WERI-Rb-1 (cell line): ENCODE measurements at regions not wholly inside any gene's neighbourhood (a gene's known extent, or its start where the extent isn't known, plus 50 kb on each side); places are given as distances from the start of the nearest gene placed in this dataset.
"Not testable (repeated sequence)": the region's sequence is repeated elsewhere in the genome, so short reads cannot be mapped to it uniquely, and the experiment has no call there.

Source experiments
- DNase-seq: peaks from one replicate; pipeline ENCODE4 v3.0.0-alpha.2; 2020
- H3K27ac ChIP-seq: fragments of 250-450 bp; sonication (Bioruptor Pico); 2 replicates; pipeline ENCODE4 v1.5.1; 2020; ENCODE audit warnings: mild to moderate bottlenecking, moderate library complexity
- H3K27me3 ChIP-seq: fragments of 250-450 bp; sonication (Bioruptor Pico); 2 replicates; pipeline ENCODE4 v1.5.1; 2021; ENCODE audit warnings: mild to moderate bottlenecking, low read depth, moderate library complexity; ENCODE audit not compliant: insufficient read depth, severe bottlenecking
- H3K36me3 ChIP-seq: fragments of 250-450 bp; sonication (Bioruptor Pico); 2 replicates; pipeline ENCODE4 v1.5.1; 2020; ENCODE audit warnings: mild to moderate bottlenecking, moderate library complexity
- H3K4me3 ChIP-seq: 2 replicates; pipeline ENCODE4 v1.5.1; 2011; ENCODE audit warnings: low read depth, mild to moderate bottlenecking, control low read depth, low read length
- H3K9me3 ChIP-seq: fragments of 250-450 bp; sonication (Bioruptor Pico); 2 replicates; pipeline ENCODE4 v1.5.1; 2021; ENCODE audit warnings: mild to moderate bottlenecking, moderate library complexity; ENCODE audit not compliant: severe bottlenecking
- TF ChIP-seq, protein P1 (sequence below): IDR thresholded peaks from 2 replicates; pipeline ENCODE4 v1.5.1; 2011; ENCODE audit warnings: low read depth, mild to moderate bottlenecking, control low read depth, inconsistent platforms, low read length

DNA sequence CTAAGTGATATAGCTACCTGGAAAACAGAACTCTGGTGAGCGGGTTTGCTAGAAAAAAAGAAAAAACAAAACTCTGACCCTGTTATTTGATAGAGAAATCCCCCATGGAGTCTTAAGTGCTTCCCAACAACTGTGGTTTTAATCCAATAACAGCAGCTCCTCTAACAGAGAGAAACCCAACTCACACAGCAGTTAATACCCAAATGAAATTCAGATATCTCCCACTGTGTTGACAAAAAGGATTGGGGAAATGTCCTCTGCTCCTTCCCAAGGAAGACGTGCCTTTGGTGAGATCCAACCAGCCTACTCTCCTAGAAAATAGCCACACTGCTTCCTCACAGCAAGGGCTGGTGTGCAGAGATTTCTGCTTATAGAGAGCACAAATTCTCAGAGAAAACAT is 200.4 kb upstream of the FBXL4 start:
- Histone ChIP-seq H3K9me3 (no peaks in the 10 kb centered on the region), H3K27ac (no peak overlapping the region), H3K27me3 (no peaks in the 10 kb centered on the region), H3K4me3 (no peak overlapping the region), H3K36me3 (no peaks in the 10 kb centered on the region)
- TF ChIP-seq, protein P1, sequence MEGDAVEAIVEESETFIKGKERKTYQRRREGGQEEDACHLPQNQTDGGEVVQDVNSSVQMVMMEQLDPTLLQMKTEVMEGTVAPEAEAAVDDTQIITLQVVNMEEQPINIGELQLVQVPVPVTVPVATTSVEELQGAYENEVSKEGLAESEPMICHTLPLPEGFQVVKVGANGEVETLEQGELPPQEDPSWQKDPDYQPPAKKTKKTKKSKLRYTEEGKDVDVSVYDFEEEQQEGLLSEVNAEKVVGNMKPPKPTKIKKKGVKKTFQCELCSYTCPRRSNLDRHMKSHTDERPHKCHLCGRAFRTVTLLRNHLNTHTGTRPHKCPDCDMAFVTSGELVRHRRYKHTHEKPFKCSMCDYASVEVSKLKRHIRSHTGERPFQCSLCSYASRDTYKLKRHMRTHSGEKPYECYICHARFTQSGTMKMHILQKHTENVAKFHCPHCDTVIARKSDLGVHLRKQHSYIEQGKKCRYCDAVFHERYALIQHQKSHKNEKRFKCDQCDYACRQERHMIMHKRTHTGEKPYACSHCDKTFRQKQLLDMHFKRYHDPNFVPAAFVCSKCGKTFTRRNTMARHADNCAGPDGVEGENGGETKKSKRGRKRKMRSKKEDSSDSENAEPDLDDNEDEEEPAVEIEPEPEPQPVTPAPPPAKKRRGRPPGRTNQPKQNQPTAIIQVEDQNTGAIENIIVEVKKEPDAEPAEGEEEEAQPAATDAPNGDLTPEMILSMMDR = no peak
- no peak for DNase-seq

DNA sequence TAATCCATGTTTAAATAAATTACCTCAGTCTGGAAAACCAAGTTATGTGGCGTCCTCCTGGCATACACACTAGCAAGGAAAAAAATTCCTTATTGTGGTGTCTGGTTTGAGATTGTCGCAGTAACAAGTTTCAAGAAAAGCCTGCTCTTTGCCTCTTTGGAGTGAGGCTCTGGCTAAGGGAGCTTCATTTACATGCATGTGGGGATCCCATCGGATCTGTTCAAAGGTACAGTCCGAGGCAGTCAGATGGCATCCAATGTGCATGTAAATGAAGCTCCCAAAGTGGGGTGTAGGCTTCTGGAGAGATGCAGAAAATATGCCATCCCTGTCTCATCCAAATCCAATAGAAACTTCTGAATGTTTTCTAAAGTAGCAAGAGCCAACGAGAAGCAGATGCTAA is 199.5 kb upstream of the FBXL4 start:
- TF ChIP-seq, protein P1 = no peak
- H3K36me3 ChIP-seq = no peaks in the 10 kb centered on the region

DNA sequence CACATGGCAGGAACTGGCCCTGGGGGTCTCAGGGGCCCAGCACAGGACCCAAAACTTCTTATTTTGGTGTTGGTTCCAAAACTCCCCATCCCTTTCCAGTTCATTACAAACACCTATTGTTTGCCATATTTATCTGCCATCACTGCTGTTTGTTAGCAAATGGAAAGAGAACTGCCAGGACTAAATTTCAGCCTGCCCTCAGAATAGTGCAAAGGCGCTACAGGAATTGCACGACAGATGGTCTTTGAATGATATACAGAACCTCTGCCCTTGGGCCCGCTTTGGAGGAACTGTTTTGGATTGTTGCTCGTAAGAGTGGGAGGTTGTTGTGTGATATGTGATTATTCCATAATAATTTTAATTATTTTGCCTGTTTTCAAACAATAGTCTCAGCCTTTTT is 199.0 kb upstream of the FBXL4 start:
- Histone ChIP-seq H3K9me3 (no peaks in the 10 kb centered on the region), H3K27me3 (no peaks in the 10 kb centered on the region), H3K4me3 (no peak overlapping the region), H3K27ac (no peak overlapping the region; the same call in 1 of the 2 replicates), H3K36me3 (no peaks in the 10 kb centered on the region)
- TF ChIP-seq, protein P1 = no peak
- no peak for DNase-seq

More for the DNA sequence above, 199.5 kb upstream of the FBXL4 start:
- no peaks in the 10 kb centered on the region for H3K27me3 ChIP-seq
- H3K4me3 ChIP-seq = no peak overlapping the region
- no peak overlapping the region for H3K27ac ChIP-seq
- no peaks in the 10 kb centered on the region for H3K9me3 ChIP-seq
- DNase-seq = no peak

DNA sequence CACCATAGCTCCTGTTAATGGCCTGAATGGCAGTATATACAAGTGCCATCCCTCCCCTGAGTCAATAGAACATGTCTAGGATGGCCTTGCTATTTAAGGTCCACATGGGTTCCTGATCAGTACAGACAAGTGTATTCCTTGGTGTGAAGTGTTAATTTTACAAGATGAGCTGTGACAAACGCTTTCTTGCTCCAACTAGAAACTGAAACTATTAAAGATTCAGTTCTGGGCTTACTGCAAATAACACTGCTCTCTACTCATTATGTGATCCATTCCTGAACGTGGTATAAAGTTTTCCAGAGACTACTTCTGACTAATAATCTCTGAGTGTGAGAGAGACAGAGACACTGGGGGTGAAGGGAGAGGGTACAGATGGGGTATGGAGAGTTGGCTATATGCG is 198.0 kb upstream of the FBXL4 start:
- H3K4me3 ChIP-seq = no peak overlapping the region
- H3K9me3 ChIP-seq = no peaks in the 10 kb centered on the region
- TF ChIP-seq, protein P1 = no peak
- DNase-seq = no peak
- H3K27ac ChIP-seq = no peak overlapping the region
- no peaks in the 10 kb centered on the region for H3K27me3 ChIP-seq
- no peaks in the 10 kb centered on the region for H3K36me3 ChIP-seq

DNA sequence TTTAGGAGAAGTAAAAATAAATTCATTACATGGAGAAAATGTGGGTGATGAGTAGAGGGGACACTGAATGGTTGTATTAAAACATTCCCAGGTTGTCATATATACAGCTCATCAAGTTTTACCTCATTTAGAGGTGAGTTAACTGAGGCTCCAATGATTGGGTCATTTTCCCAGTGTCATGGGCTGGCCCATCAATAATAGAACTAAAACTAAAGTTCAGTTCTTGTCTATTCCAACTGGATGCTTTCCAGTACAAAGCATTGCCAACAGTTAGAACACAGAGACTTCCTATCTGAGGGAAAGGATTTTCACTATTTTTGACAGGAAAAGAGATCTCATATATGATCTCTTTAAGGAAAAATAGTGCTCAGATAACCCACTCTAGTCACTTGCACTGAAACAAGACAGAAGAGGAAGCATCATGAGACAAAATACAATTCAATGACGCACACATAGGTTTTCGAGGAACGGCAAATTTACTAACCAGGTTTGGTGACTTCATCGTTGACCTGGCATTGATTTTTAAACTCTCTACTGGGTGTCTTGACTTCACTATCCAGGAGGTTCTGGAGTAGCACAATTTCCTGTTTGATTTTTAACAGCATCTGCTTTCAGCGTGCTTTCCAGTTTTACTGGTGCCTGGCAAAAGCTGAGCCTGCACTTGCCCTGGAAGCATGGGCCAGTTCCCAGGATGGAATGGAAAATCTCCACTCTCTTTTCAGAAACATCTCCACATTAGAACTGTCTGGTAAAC is 195.5 kb upstream of the FBXL4 start:
- Histone ChIP-seq H3K36me3 (no peaks in the 10 kb centered on the region), H3K27me3 (no peaks in the 10 kb centered on the region), H3K4me3 (no peak overlapping the region), H3K27ac (no peak overlapping the region), H3K9me3 (no peaks in the 10 kb centered on the region)
- TF ChIP-seq, protein P1 = no peak
- no peak for DNase-seq

DNA sequence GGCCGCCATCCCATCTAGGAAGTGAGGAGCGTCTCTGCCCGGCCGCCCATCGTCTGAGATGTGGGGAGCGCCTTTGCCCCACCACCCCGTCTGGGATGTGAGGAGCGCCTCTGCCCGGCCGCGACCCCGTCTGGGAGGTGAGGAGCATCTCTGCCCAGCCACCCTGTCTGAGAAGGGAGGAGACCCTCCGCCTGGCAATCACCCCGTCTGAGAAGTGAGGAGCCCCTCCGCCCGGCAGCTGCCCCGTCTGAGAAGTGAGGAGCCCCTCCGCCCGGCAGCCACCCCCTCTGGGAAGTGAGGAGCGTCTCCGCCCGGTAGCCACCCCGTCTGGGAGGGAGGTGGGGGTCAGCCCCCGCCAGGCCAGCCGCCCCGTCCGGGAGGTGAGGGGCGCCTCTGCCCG is 194.2 kb upstream of the FBXL4 start:
- not testable (repeated sequence) for H3K9me3 ChIP-seq, H3K4me3 ChIP-seq, H3K27ac ChIP-seq, DNase-seq, H3K27me3 ChIP-seq, H3K36me3 ChIP-seq
